Neural progenitor cell (in vitro differentiated cells): ENCODE measurements at regions not wholly inside any gene's neighbourhood (a gene's known extent, or its start where the extent isn't known, plus 50 kb on each side); places are given as distances from the start of the nearest gene placed in this dataset.

ENCODE experiments used
- CTCF ChIP-seq: fragments of 200-600 bp; sonication (generic); IDR thresholded peaks from 2 replicates; pipeline ENCODE4 v1.5.1; 2017; ENCODE audit warnings: antibody characterized with exemption, mild to moderate bottlenecking
- EZH2 ChIP-seq: fragments of 200-600 bp; sonication (generic); IDR thresholded peaks from 2 replicates; pipeline ENCODE4 v1.6.1; 2017; ENCODE audit warnings: antibody characterized with exemption, mild to moderate bottlenecking, moderate library complexity
- EZH2phosphoT487 ChIP-seq: fragments of 200-600 bp; sonication (generic); IDR thresholded peaks from 2 replicates; pipeline ENCODE4 v1.6.1; 2017; ENCODE audit warnings: antibody characterized with exemption

DNA sequence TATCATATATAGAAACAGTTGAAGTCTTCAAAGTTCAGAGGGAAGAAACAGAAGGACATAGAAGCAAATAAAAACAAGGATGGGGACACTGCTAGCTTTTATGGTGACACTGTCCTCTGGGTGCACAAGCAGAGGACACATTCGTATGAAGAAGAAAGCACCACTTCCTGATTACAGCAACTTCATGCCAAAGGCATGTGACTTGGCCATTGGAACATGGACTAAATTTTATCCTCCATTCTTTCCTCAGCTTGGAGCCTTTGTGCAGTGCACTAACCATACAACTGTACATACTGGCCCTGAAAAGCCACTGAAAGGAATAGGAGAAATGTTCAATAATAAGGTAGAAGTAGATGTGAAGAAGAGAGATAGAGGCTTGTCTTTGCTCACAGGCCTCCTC, 223.3 kb downstream of the MTX2 start:
- TF ChIP-seq EZH2phosphoT487 (no peak), CTCF (no peak), EZH2 (no peak)
